ENCODE measurements at regions not wholly inside any gene's neighbourhood (a gene's known extent, or its start where the extent isn't known, plus 50 kb on each side); places are given as distances from the start of the nearest gene placed in this dataset.

DNA sequence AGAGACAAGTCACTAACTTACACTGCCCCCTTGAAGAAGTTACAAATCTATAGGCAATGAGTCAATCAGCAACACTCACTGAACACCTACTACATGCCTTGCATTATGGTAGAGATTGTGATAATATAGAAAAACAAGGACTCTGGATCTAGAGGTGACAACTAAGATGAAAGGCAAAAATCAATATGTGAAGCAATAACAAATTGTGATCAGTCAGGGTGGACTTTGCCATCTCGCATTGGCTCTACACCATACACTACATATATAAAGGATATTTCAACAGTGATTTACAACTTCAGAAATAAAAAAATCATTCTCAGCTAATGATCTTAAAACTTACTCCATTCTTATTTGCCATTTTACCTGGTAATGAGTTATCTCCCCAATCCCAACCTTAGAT, 210.7 kb upstream of the CD96 start:
- intact Hi-C loops (cut with DNase I): no loop called here
- DNase-seq (no peak), ATAC-seq (no peak)
- Histone ChIP-seq H3K27me3 (ENCODE audit: control insufficient read depth, insufficient read depth) (no peaks in the 10 kb centered on the region), H3K27ac (ENCODE audit: low read length) (no peak overlapping the region), H3K9me3 (ENCODE audit: control insufficient read depth, low read length) (no peaks in the 10 kb centered on the region), H3K4me1 (ENCODE audit: control insufficient read depth, insufficient read depth, low read length) (no peaks in the 10 kb centered on the region), H3K4me3 (ENCODE audit: low read length) (no peak overlapping the region)
- 98% methylated on average over 1 of the region's 1 CpG for WGBS

DNA sequence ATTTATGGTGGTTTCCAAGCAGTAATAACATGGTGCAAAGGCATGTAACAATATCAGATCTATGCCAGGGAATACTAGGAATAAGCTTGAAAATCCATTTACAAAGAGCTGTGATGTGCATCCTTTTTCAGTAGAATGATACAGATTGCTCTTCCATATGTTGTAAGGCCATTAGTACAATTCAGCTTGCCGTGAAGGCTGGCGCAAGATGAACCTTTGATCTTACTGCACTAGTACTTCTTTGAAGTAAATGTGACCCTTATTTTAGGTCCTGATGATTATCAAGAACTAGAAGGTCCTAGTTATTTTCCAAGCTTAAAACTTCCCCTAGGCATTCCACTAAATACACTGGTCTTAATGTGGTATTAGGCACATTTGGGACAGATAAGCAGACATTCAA, 210.1 kb upstream of the CD96 start:
- WGBS: 84% methylated on average over 2 of the region's 2 CpGs
- Histone ChIP-seq H3K27me3 (ENCODE audit: control insufficient read depth, insufficient read depth) (no peaks in the 10 kb centered on the region), H3K4me1 (ENCODE audit: control insufficient read depth, insufficient read depth, low read length) (no peaks in the 10 kb centered on the region), H3K4me3 (ENCODE audit: low read length) (no peak overlapping the region), H3K27ac (ENCODE audit: low read length) (no peak overlapping the region), H3K9me3 (ENCODE audit: control insufficient read depth, low read length) (no peaks in the 10 kb centered on the region)
- no peak for DNase-seq
- intact Hi-C loops (cut with DNase I): no loop called here
- no peak for ATAC-seq

DNA sequence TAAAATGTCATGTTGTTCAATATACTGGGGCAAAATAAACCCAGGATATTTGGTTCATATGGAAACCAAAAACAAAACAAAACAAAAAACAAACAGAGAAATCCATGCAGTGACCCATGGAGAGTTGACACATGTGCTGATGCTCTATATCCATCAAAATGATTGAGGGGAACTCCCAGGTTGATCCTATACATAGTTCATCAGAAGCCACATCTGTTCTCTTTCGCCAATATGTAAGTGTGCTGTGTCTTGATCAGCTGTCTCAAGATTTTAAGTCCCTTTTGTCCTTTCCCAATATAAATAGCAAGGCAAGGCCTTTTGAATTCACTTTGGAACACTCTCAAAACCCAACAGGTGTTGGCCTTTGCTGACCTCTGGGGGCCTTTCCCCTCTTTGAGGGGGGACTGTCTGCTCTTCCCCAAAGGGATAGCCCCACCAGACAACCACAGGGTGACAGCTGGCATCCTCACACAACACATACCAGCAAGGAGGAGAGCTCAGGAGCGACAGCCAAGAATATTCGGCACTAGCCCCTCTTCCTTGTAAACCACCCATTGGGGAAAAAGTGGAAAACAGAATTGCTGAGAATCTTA, 209.4 kb upstream of the CD96 start:
- ATAC-seq: no peak
- WGBS: 91% methylated on average over 3 of the region's 3 CpGs
- H3K27ac ChIP-seq (ENCODE audit: low read length): no peak overlapping the region

DNA sequence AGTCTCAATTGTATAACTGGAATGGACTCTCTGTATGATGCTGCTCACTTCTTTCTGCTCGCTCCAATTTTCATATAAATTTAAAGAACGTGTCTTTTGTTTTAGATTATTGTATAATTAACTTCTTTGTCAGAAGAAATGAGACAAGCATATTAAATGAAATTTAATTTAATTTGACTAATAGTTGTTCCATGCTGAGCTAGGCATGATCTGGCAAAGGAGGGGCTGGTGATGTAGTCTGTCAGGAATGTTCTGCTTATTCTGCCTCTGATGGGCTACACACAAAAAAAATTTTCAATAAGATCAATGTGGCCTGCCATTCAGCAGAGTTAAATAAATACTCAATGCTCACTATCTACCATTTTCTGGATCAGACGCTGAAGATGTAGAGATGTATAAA, 208.4 kb upstream of the CD96 start:
- 89% methylated on average over 3 of the region's 3 CpGs for WGBS
- H3K4me3 ChIP-seq (ENCODE audit: low read length): no peak overlapping the region
- H3K9me3 ChIP-seq (ENCODE audit: control insufficient read depth, low read length): no peaks in the 10 kb centered on the region
- no peaks in the 10 kb centered on the region for H3K4me1 ChIP-seq (ENCODE audit: control insufficient read depth, insufficient read depth, low read length)
- H3K27me3 ChIP-seq (ENCODE audit: control insufficient read depth, insufficient read depth): no peaks in the 10 kb centered on the region
- ATAC-seq (no peak), DNase-seq (no peak)
- intact Hi-C loops (cut with DNase I): no loop called here
- H3K27ac ChIP-seq (ENCODE audit: low read length): no peak overlapping the region

More for the DNA sequence above, 209.4 kb upstream of the CD96 start:
- intact Hi-C loops (cut with DNase I): no loop called here
- Histone ChIP-seq H3K4me3 (ENCODE audit: low read length) (no peak overlapping the region), H3K27me3 (ENCODE audit: control insufficient read depth, insufficient read depth) (no peaks in the 10 kb centered on the region), H3K4me1 (ENCODE audit: control insufficient read depth, insufficient read depth, low read length) (no peaks in the 10 kb centered on the region), H3K9me3 (ENCODE audit: control insufficient read depth, low read length) (no peaks in the 10 kb centered on the region)
- DNase-seq: no peak

DNA sequence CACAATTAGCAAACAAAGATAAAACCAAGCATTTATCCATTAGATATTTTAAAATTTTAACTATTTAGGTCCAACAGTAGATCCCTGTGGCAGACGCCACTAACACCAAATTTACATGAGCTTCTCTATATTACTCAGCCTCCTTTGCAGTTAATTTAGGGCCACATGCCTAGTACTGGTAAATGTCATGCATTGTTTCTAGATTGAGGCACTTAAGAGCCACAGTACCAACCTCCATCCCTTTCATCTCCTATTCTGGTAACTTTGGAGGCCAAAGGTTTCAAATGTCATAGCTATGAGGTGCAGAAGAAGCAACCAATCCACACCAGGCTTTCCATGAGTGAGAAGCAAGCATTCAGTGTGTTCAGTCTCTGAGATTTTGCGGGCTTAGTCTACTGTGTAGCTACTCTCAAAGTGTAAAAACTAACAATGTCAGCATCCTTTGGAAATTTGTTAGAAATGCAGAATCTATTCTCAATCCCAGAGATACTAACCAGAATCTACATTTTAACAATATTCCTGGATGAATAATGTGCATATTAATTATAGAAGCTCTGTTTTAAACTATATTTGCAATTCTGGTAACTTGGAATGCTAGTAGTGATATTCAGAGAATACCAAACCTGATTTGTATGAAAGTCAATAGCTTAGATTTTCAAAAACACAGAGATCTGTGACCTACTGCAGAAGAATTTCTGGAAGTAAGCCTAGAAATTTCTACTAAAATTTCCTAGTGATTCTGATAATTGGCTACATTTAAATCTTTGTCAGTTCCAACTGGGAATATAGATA, 206.3 kb upstream of the CD96 start:
- ATAC-seq (no peak), DNase-seq (no peak)
- Histone ChIP-seq H3K27ac (ENCODE audit: low read length) (no peak overlapping the region), H3K4me1 (ENCODE audit: control insufficient read depth, insufficient read depth, low read length) (no peaks in the 10 kb centered on the region), H3K27me3 (ENCODE audit: control insufficient read depth, insufficient read depth) (no peaks in the 10 kb centered on the region), H3K9me3 (ENCODE audit: control insufficient read depth, low read length) (no peaks in the 10 kb centered on the region), H3K4me3 (ENCODE audit: low read length) (no peak overlapping the region)
- intact Hi-C loops (cut with DNase I): no loop called here
- 89% methylated on average over 2 of the region's 2 CpGs for WGBS

DNA sequence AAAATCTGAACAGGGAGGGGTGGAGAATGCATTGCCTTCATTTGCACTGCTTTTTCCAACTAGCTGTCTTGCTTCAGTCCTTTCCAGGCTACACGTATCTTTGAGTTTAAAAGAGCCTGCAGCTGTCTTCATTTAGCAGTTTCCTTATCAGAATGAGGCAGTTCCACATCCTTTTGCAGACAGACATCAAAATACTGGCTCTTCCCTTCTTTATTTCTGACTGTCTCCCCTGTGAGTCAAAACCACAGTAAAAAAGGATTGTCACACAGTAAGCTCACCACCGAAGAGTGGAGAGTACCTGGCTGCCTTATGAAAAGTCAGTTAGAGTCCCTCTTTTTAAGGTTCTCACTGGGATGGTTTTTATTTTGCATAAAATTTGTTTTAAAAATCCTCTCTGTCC, 205.5 kb upstream of the CD96 start:
- 26% methylated on average over 2 of the region's 2 CpGs for WGBS
- Histone ChIP-seq H3K4me1 (ENCODE audit: control insufficient read depth, insufficient read depth, low read length) (no peaks in the 10 kb centered on the region), H3K27me3 (ENCODE audit: control insufficient read depth, insufficient read depth) (no peaks in the 10 kb centered on the region), H3K9me3 (ENCODE audit: control insufficient read depth, low read length) (no peaks in the 10 kb centered on the region), H3K27ac (ENCODE audit: low read length) (no peak overlapping the region), H3K4me3 (ENCODE audit: low read length) (no peak overlapping the region)
- DNase-seq (no peak), ATAC-seq (no peak)
- intact Hi-C loops (cut with DNase I): no loop called here

DNA sequence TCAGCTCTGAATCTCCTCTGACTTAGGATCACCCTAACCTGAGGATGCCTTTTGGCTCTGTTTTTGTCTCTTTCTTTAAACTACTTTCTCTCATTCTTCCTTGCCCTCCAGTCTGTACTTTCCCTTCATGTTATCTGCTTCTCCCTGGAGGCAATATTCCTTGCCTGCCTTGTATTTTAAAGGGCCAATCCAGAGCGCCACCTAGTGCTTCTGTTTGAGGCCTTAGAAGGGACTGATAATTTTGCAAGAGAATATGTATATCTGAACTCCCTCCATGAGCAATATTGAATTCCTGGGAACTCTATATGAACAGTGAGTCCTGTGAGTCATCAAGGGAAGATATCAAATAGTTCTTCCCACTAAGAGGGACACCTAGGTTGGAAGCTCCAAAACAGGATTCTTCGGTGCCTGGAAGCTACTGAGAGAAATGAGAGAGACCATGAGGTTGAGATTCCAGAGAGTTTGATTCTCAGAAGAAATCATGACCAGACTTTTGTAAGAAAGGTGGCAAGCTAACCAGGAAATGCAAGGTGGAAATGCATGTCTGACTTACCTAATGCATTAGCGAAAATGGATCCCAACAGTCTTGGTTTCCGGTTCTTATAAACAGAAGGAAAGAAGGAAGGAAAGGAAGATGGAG, 203.8 kb upstream of the CD96 start:
- no peak overlapping the region for H3K27ac ChIP-seq (ENCODE audit: low read length)
- 70% methylated on average over 4 of the region's 4 CpGs for WGBS
- intact Hi-C loops (cut with DNase I): no loop called here
- no peaks in the 10 kb centered on the region for H3K4me1 ChIP-seq (ENCODE audit: control insufficient read depth, insufficient read depth, low read length)
- no peaks in the 10 kb centered on the region for H3K9me3 ChIP-seq (ENCODE audit: control insufficient read depth, low read length)
- H3K27me3 ChIP-seq (ENCODE audit: control insufficient read depth, insufficient read depth): no peaks in the 10 kb centered on the region
- ATAC-seq (peak in 1 of 2 donors; percentile 48), DNase-seq (peak in 2 of 3 donors; percentile 15 to 51)
- H3K4me3 ChIP-seq (ENCODE audit: low read length): no peak overlapping the region

DNA sequence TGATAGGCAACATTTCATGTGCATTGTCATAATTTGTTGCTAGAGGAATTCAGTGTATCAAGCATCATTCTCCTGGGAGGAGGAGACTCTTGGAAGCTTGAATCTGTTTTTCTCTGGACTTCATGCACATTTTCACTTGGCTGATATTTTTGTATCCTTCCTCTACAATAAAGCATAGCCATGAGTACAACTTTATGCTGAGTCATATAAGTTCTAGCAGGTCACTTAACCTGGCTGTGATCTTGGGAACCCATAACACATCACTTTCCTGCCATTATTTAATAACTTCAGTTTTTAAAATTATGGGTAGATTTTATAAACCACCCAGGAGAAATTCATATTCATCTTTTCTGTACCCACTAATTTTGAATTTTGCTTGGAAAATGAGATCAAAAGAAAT, 203.0 kb upstream of the CD96 start:
- Histone ChIP-seq H3K4me1 (ENCODE audit: control insufficient read depth, insufficient read depth, low read length) (no peaks in the 10 kb centered on the region), H3K27me3 (ENCODE audit: control insufficient read depth, insufficient read depth) (no peaks in the 10 kb centered on the region), H3K27ac (ENCODE audit: low read length) (no peak overlapping the region), H3K9me3 (ENCODE audit: control insufficient read depth, low read length) (no peaks in the 10 kb centered on the region), H3K4me3 (ENCODE audit: low read length) (no peak overlapping the region)
- intact Hi-C loops (cut with DNase I): no loop called here
- DNase-seq: no peak
- ATAC-seq: no peak

DNA sequence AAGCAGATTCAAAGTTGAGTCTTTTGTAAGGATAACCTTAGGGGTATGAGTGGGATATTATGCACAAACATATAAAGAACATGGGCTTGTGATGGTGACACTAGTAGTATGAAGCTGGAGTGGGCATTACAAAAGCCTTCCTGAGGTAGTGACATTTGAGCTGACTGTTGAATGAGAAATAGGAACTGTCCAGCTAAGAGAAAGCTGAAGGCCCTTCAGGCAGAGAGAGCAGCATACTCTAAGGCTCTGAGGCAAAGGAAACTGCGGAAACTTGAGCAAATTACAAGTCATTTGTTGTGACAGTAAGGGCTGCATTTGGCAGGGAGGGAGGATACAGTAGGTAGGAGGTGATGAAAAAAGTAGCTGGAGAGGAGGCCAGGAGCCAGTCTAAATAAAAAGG, 190.7 kb upstream of the CD96 start:
- H3K27me3 ChIP-seq (ENCODE audit: control insufficient read depth, insufficient read depth): no peaks in the 10 kb centered on the region
- intact Hi-C loops (cut with DNase I): no loop called here
- 72% methylated on average over 1 of the region's 1 CpG for WGBS

DNA sequence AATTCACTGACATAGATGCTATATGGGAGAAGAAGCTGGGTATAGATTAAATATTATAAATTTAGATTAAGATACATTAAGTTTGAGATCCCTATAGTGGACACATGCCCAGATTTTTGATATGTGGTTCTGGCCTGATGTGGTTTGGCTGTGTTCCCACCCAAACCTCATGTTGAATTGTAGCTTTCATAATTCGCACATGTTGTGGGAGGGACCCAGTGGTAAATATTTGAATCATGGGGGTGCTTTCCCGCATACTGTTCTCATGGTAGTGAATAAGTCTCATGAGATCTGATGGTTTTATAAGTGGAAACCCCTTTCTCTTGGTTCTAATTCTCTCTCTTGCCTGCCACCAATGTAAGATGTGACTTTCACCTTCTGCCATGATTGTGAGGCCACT, 189.4 kb upstream of the CD96 start:
- intact Hi-C loops (cut with DNase I): no loop called here
- H3K4me1 ChIP-seq (ENCODE audit: control insufficient read depth, insufficient read depth, low read length): no peaks in the 10 kb centered on the region
- no peaks in the 10 kb centered on the region for H3K27me3 ChIP-seq (ENCODE audit: control insufficient read depth, insufficient read depth)
- DNase-seq: no peak
- no peak overlapping the region for H3K27ac ChIP-seq (ENCODE audit: low read length)
- 76% methylated on average over 2 of the region's 2 CpGs for WGBS
- H3K4me3 ChIP-seq (ENCODE audit: low read length): no peak overlapping the region
- ATAC-seq: no peak
- H3K9me3 ChIP-seq (ENCODE audit: control insufficient read depth, low read length): no peaks in the 10 kb centered on the region

More for the DNA sequence above, 190.7 kb upstream of the CD96 start:
- Histone ChIP-seq H3K4me3 (ENCODE audit: low read length) (no peak overlapping the region), H3K4me1 (ENCODE audit: control insufficient read depth, insufficient read depth, low read length) (no peaks in the 10 kb centered on the region), H3K27ac (ENCODE audit: low read length) (no peak overlapping the region), H3K9me3 (ENCODE audit: control insufficient read depth, low read length) (no peaks in the 10 kb centered on the region)
- ATAC-seq (no peak), DNase-seq (no peak)

DNA sequence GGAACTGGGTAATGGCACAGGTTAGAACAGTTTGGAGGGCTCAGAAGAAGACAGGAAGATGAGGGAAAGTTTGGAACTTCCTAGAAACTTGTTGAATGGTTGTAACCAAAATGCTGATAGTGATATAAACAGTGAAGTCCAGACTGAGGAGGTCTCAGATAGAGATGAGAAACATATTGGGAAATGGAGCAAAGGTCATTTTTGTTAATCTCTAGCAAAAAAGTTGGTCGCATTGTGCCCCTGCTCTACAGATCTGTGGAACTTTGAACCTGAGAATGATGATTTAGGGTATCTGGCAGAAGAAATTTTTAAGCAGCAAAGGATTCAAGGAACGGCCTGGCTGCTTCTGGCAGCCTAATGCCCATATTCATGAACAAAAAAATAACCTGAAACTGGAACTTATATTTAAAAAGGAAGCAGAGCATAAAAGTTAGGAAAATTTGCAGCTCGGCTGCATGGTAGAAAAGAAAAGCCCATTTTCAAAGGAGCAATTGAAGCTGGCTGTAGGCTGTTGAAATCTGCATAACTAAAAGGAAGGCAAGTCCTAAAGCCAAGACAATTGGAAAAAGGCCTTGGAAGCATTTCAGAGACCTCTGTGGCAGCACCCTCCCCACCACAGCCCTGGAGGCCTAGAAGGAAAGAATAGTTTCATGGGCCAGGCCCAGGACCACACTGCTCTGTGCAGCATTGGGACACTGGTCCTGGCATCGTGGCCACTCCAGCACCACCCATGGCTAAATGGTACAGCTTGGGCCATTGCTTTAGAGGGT, 182.6 kb upstream of the CD96 start:
- no peak overlapping the region for H3K4me3 ChIP-seq (ENCODE audit: low read length)
- H3K9me3 ChIP-seq (ENCODE audit: control insufficient read depth, low read length): no peaks in the 10 kb centered on the region
- ATAC-seq: no peak
- peak in 1 of 3 donors; percentile 24 for DNase-seq
- 78% methylated on average over 4 of the region's 4 CpGs for WGBS
- no peak overlapping the region for H3K27ac ChIP-seq (ENCODE audit: low read length)
- H3K27me3 ChIP-seq (ENCODE audit: control insufficient read depth, insufficient read depth): no peaks in the 10 kb centered on the region
- H3K4me1 ChIP-seq (ENCODE audit: control insufficient read depth, insufficient read depth, low read length): no peaks in the 10 kb centered on the region
- intact Hi-C loops (cut with DNase I): no loop called here
